Adrenal gland (tissue), 9 donors: ENCODE measurements at regions not wholly inside any gene's neighbourhood (a gene's known extent, or its start where the extent isn't known, plus 50 kb on each side); places are given as distances from the start of the nearest gene placed in this dataset.

Experiments
- DNase-seq, 7 donors: peaks; one replicate each; pipeline ENCODE4 v3.0.0-alpha.2; 2019 to 2020
- H3K27ac ChIP-seq, 5 donors: fragments of 200-600 bp; sonication (generic) in 4 of 5; 1 replicate in 3 of 5; 2 replicates in 2 of 5; pipeline versions ENCODE4 v1.5.1 to v1.8.0; 2016 to 2020; ENCODE audit warnings: mild to moderate bottlenecking in 1 of 5
- H3K27me3 ChIP-seq: fragments of 200-600 bp; 2 replicates; pipeline ENCODE4 v1.8.0; 2021
- H3K36me3 ChIP-seq, 2 donors: fragments of 200-600 bp; replicated peaks in 1 of 2; 1 replicate in 1 of 2; 2 replicates in 1 of 2; pipeline versions ENCODE4 v1.5.1 to v1.8.0; 2018 to 2022
- H3K4me1 ChIP-seq, 2 donors: fragments of 200-600 bp; replicated peaks in 1 of 2; 1 replicate in 1 of 2; 2 replicates in 1 of 2; pipeline versions ENCODE4 v1.5.1 to v1.8.0; 2018 to 2021
- H3K4me3 ChIP-seq, 4 donors: fragments of 200-600 bp; sonication (generic) in 3 of 4; one replicate each; pipeline ENCODE4 v1.5.1; 2016 to 2018
- H3K9me3 ChIP-seq, 3 donors: fragments of 200-600 bp; sonication (generic) in 1 of 3; replicated peaks in 1 of 3; 1 replicate in 2 of 3; 2 replicates in 1 of 3; pipeline versions ENCODE4 v1.5.1 to v1.8.0; 2016 to 2021
- CTCF ChIP-seq, 6 experiments: fragments of 450-650 bp in 4 of 6; fragments of 200-600 bp in 2 of 6; sonication (generic) in 1 of 6; IDR thresholded peaks; 1 replicate in 5 of 6; 2 replicates in 1 of 6; pipeline versions ENCODE4 v1.5.1 to v1.8.0; 2016 to 2021; ENCODE audit warnings: antibody characterized with exemption in 6 of 6, mild to moderate bottlenecking in 2 of 6, moderate library complexity in 1 of 6
- POLR2A ChIP-seq, 2 donors: fragments of 450-650 bp; IDR thresholded peaks; one replicate each; pipeline ENCODE4 v1.6.1; 2017; ENCODE audit warnings: antibody characterized with exemption in 2 of 2, mild to moderate bottlenecking in 2 of 2, moderate library complexity in 1 of 2
- WGBS, 4 donors: extraction: QIAGEN DNeasy Blood & Tissue Kit in 2 of 4; methylation state at CpG; one replicate each; pipeline versions ENCODE4 v1.1.5 to v1.1.7; 2013 to 2017; 5-methylcytosine and 5-hydroxymethylcytosine counted together
- intact Hi-C, 2 donors: fragments of 100-400 bp; cut with DNase I; formaldehyde crosslinking; loops; one replicate each; pipeline versions ENCODE4 v1.14.1 to v1.15.0; 2022 to 2023
- donor health status: healthy with polysubstance abuse.
- donor health status: Bipolar disorder and iron deficiency.
- donor health status: DM: yes; HTN: yes; CAD: no.
- donor health status: DM: no; HTN: no; CAD: no.
- donor health status: DM: no; HTN: no; CAD: no.

- Histone ChIP-seq H3K27ac (no peak overlapping the region), H3K27me3 (no peaks in the 10 kb centered on the region), H3K36me3 (no peaks in the 10 kb centered on the region), H3K4me3 (no peak overlapping the region), H3K4me1 (no peaks in the 10 kb centered on the region), H3K9me3 (no peaks in the 10 kb centered on the region)
- intact Hi-C loops: no loop called here
- 68 to 75% (median 71%) methylated on average over 2 of the region's 2 CpGs for WGBS, 4 donors
- DNase-seq: no peak
- TF ChIP-seq POLR2A (IDR thresholded peaks at IDR 0.05): no peak
- TF ChIP-seq CTCF (IDR thresholded peaks at IDR 0.05): no peak
Observed at GRCh38 chr21:27300770-27301169, 333.9 kb upstream of the ADAMTS5 start.

GRCh38 chr21:27298465-27298864 lies 331.6 kb upstream of the ADAMTS5 start:
- H3K36me3 ChIP-seq: no peaks in the 10 kb centered on the region
- intact Hi-C loops: no loop called here
- H3K4me1 ChIP-seq: no peaks in the 10 kb centered on the region
- no peak for TF ChIP-seq POLR2A (IDR thresholded peaks at IDR 0.05)
- no peak for TF ChIP-seq CTCF (IDR thresholded peaks at IDR 0.05)
- H3K9me3 ChIP-seq: no peaks in the 10 kb centered on the region
- DNase-seq: no peak
- H3K4me3 ChIP-seq: no peak overlapping the region
- no peak overlapping the region for H3K27ac ChIP-seq
- WGBS, 4 donors: 65 to 86% (median 76%) methylated on average over 1 of the region's 1 CpG
- no peaks in the 10 kb centered on the region for H3K27me3 ChIP-seq

GRCh38 chr21:27293239-27293638 lies 326.4 kb upstream of the ADAMTS5 start:
- no peak for TF ChIP-seq POLR2A (IDR thresholded peaks at IDR 0.05)
- TF ChIP-seq CTCF (IDR thresholded peaks at IDR 0.05): no peak
- WGBS, 4 donors: 69 to 79% (median 76%) methylated on average over 1 of the region's 1 CpG
- no peak for DNase-seq
- no peaks in the 10 kb centered on the region for H3K36me3 ChIP-seq
- H3K27me3 ChIP-seq: no peaks in the 10 kb centered on the region
- intact Hi-C loops: no loop called here
- peaks cover 0 to 2% of the 10 kb centered on the region in 2 donors for H3K4me1 ChIP-seq
- no peak overlapping the region for H3K27ac ChIP-seq
- no peaks in the 10 kb centered on the region for H3K9me3 ChIP-seq
- H3K4me3 ChIP-seq: no peak overlapping the region

- no peak for DNase-seq
- 67 to 79% (median 70%) methylated on average over 2 of the region's 2 CpGs for WGBS, 4 donors
Observed at GRCh38 chr21:27292783-27293182, 325.9 kb upstream of the ADAMTS5 start.

GRCh38 chr21:27292229-27292628 lies 325.3 kb upstream of the ADAMTS5 start:
- Histone ChIP-seq H3K9me3 (no peaks in the 10 kb centered on the region), H3K27ac (no peak overlapping the region), H3K27me3 (no peaks in the 10 kb centered on the region), H3K4me1 (peaks cover 0 to 2% of the 10 kb centered on the region in 2 donors), H3K4me3 (no peak overlapping the region), H3K36me3 (no peaks in the 10 kb centered on the region)
- no peak for TF ChIP-seq POLR2A (IDR thresholded peaks at IDR 0.05)
- TF ChIP-seq CTCF (IDR thresholded peaks at IDR 0.05): no peak
- intact Hi-C loops: no loop called here
- no peak for DNase-seq

More at GRCh38 chr21:27292783-27293182, 325.9 kb upstream of the ADAMTS5 start:
- TF ChIP-seq POLR2A (IDR thresholded peaks at IDR 0.05): no peak
- no peaks in the 10 kb centered on the region for H3K9me3 ChIP-seq
- intact Hi-C loops: no loop called here
- H3K36me3 ChIP-seq: no peaks in the 10 kb centered on the region
- H3K4me3 ChIP-seq: no peak overlapping the region
- H3K27ac ChIP-seq: no peak overlapping the region
- H3K27me3 ChIP-seq: no peaks in the 10 kb centered on the region
- peaks cover 0 to 2% of the 10 kb centered on the region in 2 donors for H3K4me1 ChIP-seq
